HG02884 (cell line): ENCODE measurements at regions not wholly inside any gene's neighbourhood (a gene's known extent, or its start where the extent isn't known, plus 50 kb on each side); places are given as distances from the start of the nearest gene placed in this dataset.
"Not testable (repeated sequence)": the region's sequence is repeated elsewhere in the genome, so short reads cannot be mapped to it uniquely, and the experiment has no call there.

Source experiments
- ATAC-seq: cut with Tn5 transposase; IDR thresholded peaks from one replicate; pipeline ENCODE4 v1.9.1; 2021; ENCODE audit warnings: mild to moderate bottlenecking, moderate library complexity; ENCODE audit not compliant: unreplicated experiment

DNA sequence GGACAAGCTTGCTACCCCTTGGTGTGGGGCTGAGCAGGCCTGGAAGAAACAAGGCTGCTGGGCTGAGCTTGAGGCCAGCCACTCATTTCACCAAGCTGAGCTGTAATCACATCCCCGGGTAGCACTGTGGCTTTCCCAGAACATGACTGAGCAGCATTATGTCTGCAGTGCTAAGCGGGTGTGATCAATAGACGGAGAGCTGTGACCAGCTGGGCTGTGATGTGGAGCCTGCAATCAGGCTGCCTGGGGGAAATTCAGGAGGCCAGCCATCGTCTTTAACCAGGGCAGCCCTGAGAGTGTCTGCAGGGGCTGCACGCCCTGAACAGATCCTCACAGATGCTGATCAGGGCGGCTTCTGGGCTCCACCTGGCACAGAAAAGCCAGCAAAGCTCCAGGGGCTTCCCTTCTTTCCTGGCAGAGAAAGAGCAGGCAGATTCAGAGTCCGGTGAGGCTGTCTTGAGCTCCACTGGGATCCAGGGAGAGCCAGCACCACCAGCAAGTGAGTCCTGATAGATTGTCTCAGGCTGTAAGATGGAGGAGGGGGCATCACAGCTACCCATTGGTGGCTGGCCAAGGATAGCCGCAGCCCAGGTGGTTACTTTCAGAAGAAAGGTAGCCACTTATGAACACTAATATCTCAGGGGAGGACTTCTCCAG, 165.9 kb downstream of the NRN1 start:
- ATAC-seq: no peak

DNA sequence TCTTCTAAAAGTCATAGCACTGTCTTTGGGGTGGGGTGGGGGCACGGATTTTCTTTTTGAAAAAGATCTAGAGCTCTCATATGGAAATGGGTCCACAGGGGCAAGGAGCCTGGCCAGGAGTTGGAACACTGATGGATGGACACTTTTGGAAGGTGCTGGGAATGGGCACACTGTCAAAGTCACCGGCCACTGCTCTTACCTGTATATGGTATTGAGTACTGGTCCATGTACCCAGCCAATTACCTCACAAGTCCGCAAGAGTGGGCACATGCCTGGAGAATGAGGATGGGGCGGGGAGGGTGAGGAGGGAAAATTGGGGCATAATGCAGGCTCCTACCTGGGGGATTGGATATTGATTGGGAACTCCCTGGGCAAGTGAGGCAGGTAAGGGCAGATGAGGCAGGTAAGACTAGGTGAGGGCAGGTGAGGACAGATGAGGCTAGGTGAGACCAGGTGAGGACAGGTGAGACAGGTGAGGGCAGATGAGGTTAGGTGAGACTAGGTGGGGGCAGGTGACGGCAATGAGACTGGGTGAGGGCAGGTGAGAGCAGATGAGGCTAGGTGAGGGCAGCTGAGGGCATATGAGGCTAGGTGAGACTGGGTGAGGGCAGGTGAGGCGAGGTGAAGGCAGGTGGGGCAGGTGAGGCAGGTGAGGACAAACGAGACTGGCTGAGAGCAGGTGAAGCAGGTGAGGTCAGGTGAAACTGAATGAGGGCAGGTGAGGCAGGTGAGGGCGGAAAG, 167.9 kb downstream of the NRN1 start:
- no peak for ATAC-seq

GRCh38 chr6:5837323-5837722, 169.4 kb downstream of the NRN1 start:
- no peak for ATAC-seq

GRCh38 chr6:5836597-5836996, 170.1 kb downstream of the NRN1 start:
- not testable (repeated sequence) for ATAC-seq

DNA sequence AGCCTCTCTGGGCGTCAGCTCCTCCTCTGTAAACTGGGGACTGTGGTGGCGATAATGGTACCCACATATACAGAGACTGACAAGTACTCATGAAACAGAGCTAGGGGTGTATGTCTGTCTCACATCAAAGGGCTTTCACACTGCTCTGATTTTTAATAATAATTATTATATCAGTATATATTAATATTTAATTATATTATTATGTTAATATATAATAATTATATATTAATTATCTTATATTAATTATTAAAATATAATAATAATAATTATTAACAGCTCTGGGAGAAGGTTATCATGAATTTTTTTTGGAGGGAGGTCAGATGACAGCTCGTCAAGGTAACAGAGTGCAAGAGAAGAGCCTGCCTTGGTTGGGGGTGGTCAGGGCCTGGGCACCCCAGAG, 173.6 kb downstream of the NRN1 start:
- ATAC-seq: no peak

- ATAC-seq: no peak
Measured at GRCh38 chr6:5832668-5833067, 174.1 kb downstream of the NRN1 start.

GRCh38 chr6:5831219-5831862, 175.4 kb downstream of the NRN1 start:
- not testable (repeated sequence) for ATAC-seq

DNA sequence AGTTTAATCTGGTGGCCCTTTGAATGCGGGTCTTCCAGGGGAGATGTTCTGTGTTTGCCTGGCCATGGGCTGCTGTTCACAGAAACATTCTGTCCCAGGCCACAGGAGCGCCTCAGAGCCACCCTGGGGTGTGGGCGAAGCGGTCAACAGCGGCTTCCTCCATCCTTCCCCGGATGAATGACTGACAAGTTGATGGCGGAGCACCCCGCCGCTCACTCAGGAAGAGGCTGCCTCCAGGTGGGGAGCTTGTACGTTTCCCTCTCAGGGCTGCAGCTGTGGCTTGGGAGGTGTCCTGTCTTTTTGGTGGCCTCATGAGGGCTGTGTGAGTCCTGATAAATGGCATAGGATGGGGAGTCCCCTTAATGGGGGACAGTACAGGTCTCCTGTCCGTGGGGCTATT, 178.4 kb downstream of the NRN1 start:
- ATAC-seq: no peak

DNA sequence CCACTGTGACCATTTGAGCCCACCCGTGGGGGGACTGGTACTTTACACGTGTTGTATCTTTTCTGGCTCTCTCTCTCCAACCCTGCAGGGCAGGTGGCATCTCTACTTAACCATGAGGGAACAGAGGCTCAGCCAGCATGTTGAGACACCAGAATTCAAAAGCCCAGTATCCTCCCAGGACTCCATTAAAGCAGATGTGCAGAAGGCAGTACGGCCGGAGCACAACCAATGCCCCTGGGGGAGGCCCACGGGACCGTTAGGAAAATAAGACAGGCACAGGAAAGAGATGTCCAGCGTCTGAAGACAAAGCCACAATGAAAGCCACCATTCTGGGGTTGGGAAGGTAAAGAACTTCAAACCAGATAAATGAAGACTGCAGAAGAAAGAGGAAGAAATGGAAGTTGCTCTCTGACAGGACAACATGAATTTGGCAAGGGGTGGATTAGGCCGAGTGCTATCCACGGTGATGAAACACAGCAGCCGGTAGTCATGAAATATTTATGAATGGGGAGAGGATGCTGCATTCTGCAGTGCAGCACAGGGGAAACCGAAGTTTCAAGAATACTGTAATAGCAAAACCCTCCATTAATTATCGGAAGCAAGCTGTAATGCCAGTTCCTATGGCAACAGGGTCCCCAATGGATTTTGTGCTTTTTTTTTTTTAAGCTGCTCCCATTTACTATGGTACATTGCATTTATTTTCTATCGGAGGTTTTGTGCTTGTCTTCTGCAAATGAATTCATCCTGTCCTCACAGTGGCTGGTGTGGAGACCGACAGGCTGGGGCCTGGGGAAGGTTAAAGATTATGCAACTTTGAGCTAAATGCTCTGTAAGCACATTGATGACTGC, 179.4 kb downstream of the NRN1 start:
- no peak for ATAC-seq

GRCh38 chr6:5824382-5824983, 182.2 kb downstream of the NRN1 start:
- not testable (repeated sequence) for ATAC-seq
